ENCODE measurements at regions not wholly inside any gene's neighbourhood (a gene's known extent, or its start where the extent isn't known, plus 50 kb on each side); places are given as distances from the start of the nearest gene placed in this dataset.

DNA sequence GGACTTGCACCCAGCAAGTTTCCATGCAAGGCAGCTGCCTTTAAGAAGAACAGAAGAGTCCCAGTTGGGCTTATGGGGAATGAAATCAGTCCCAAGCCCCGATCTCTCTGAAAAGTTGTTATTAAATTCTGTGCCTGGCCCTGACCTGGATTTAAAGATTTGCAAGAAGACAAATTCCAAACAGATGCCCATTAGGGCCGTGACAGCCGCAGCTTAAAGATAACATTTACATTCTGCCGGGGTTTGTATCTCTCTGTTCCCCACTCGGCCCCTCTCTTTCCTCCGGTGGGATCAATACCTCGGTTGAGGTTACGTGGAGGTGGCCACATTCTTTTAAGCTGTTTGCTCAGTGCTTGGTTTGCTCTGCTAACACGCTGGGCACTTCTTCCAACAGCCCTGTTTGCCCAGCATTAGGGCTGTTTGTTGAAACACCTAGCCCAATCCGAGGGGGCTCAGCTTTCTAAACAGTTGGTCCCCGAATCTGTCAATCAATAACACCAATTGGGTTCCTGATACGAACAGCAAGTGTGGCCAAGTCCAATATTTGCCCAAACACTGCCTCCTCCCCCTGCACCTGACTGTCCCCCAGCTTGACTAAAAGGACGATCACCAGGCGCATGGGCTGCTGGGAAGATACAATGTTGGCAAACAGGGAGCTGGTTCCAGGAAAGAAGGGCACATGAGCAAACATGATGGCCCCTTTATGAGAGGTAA, 108.6 kb downstream of the RPLP1 start:
- Histone ChIP-seq H3K27ac (ENCODE audit: low read length, poor library complexity, severe bottlenecking) (no peak overlapping the region), H4K8ac (ENCODE audit: low read length) (no peak overlapping the region), H3K36me3 (ENCODE audit: control insufficient read depth in 1 of 2, insufficient read depth in 2 of 2, low read depth in 1 of 2, low read length in 2 of 2) (no peaks in the 10 kb centered on the region), H3K4me2 (ENCODE audit: low read length, poor library complexity, severe bottlenecking) (no peak overlapping the region), H2BK120ac (ENCODE audit: low read depth, low read length) (no peak overlapping the region), H2AK5ac (ENCODE audit: low read length, severe bottlenecking) (no peak overlapping the region), H3K18ac (ENCODE audit: low read depth in 1 of 2, low read length in 2 of 2) (no peak overlapping the region), H3K27me3 (ENCODE audit: control insufficient read depth in 1 of 2, insufficient read depth in 1 of 2, low read length in 2 of 2) (peaks cover 16 to 17% of the 10 kb centered on the region in 2 experiments), H3K9me3 (ENCODE audit: control insufficient read depth, low read length) (no peaks in the 10 kb centered on the region), H3K14ac (ENCODE audit: low read length in 2 of 2) (no peak overlapping the region), H3K4me1 (ENCODE audit: control insufficient read depth, insufficient read depth, low read depth, low read length) (peaks cover 12% of the 10 kb centered on the region), H3K23ac (ENCODE audit: low read length in 2 of 2) (no peak overlapping the region), H2AFZ (ENCODE audit: low read depth, low read length) (no peak overlapping the region), H4K91ac (ENCODE audit: low read length) (no peak overlapping the region), H2BK15ac (ENCODE audit: low read depth, poor library complexity, severe bottlenecking) (no peak overlapping the region), H2BK5ac (ENCODE audit: low read depth, low read length, poor library complexity, severe bottlenecking) (no peak overlapping the region), H3K9ac (ENCODE audit: low read length) (no peak overlapping the region), H2BK12ac (ENCODE audit: low read length in 2 of 2) (no peak overlapping the region), H3K4ac (ENCODE audit: low read depth in 1 of 2, low read length in 2 of 2) (no peak overlapping the region), H3K4me3 (ENCODE audit: insufficient read depth in 1 of 2, low read depth in 1 of 2, low read length in 2 of 2) (no peak overlapping the region), H3K79me1 (replicated peaks; ENCODE audit: low read length, poor library complexity, severe bottlenecking) (no peaks in the 10 kb centered on the region)
- 84% methylated on average over 14 of the region's 14 CpGs for WGBS
- DNase-seq: no peak

- Histone ChIP-seq H3K4me3 (ENCODE audit: insufficient read depth in 1 of 2, low read depth in 1 of 2, low read length in 2 of 2) (no peak overlapping the region), H3K79me1 (replicated peaks; ENCODE audit: low read length, poor library complexity, severe bottlenecking) (no peaks in the 10 kb centered on the region), H2BK120ac (ENCODE audit: low read depth, low read length) (no peak overlapping the region), H3K4me2 (ENCODE audit: low read length, poor library complexity, severe bottlenecking) (no peak overlapping the region), H3K18ac (ENCODE audit: low read depth in 1 of 2, low read length in 2 of 2) (no peak overlapping the region), H2BK5ac (ENCODE audit: low read depth, low read length, poor library complexity, severe bottlenecking) (no peak overlapping the region), H2BK15ac (ENCODE audit: low read depth, poor library complexity, severe bottlenecking) (no peak overlapping the region), H3K9ac (ENCODE audit: low read length) (no peak overlapping the region), H3K4ac (ENCODE audit: low read depth in 1 of 2, low read length in 2 of 2) (no peak overlapping the region), H2AFZ (ENCODE audit: low read depth, low read length) (no peak overlapping the region), H3K23ac (ENCODE audit: low read length in 2 of 2) (no peak overlapping the region), H4K91ac (ENCODE audit: low read length) (no peak overlapping the region), H3K14ac (ENCODE audit: low read length in 2 of 2) (no peak overlapping the region), H3K9me3 (ENCODE audit: control insufficient read depth, low read length) (no peaks in the 10 kb centered on the region), H2BK12ac (ENCODE audit: low read length in 2 of 2) (no peak overlapping the region), H3K36me3 (ENCODE audit: control insufficient read depth in 1 of 2, insufficient read depth in 2 of 2, low read depth in 1 of 2, low read length in 2 of 2) (no peaks in the 10 kb centered on the region), H2AK5ac (ENCODE audit: low read length, severe bottlenecking) (no peak overlapping the region), H4K8ac (ENCODE audit: low read length) (no peak overlapping the region), H3K27ac (ENCODE audit: low read length, poor library complexity, severe bottlenecking) (no peak overlapping the region), H3K4me1 (ENCODE audit: control insufficient read depth, insufficient read depth, low read depth, low read length) (peaks cover 10% of the 10 kb centered on the region), H3K27me3 (ENCODE audit: control insufficient read depth in 1 of 2, insufficient read depth in 1 of 2, low read length in 2 of 2) (peaks cover 16 to 17% of the 10 kb centered on the region in 2 experiments)
- DNase-seq: no peak
- 83% methylated on average over 5 of the region's 7 CpGs for WGBS
Measured at GRCh38 chr15:69562116-69562515, 109.5 kb downstream of the RPLP1 start.

DNA sequence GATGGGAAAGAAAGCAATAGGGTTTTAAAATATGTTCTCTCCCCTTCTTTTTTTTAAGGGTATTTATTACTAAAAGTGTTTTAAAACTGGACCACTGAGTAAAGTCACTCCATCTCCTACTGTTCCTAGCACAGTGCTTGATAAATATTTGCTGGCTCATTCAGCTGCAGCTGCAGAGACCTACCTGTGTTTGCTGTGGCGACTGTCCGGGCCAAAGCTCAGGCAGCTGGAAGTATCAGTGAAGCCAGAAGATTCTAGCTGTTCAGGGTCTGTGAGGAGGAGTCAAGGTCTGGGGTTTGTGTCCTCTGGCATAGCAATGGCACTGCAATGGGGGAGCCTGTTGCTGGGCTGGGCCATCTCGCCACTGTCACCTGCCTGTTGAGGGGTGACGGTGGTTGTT, 109.9 kb downstream of the RPLP1 start:
- Histone ChIP-seq H3K36me3 (ENCODE audit: control insufficient read depth in 1 of 2, insufficient read depth in 2 of 2, low read depth in 1 of 2, low read length in 2 of 2) (no peaks in the 10 kb centered on the region), H3K4me2 (ENCODE audit: low read length, poor library complexity, severe bottlenecking) (no peak overlapping the region), H4K91ac (ENCODE audit: low read length) (no peak overlapping the region), H2AK5ac (ENCODE audit: low read length, severe bottlenecking) (no peak overlapping the region), H2BK5ac (ENCODE audit: low read depth, low read length, poor library complexity, severe bottlenecking) (no peak overlapping the region), H2BK12ac (ENCODE audit: low read length in 2 of 2) (no peak overlapping the region), H2BK120ac (ENCODE audit: low read depth, low read length) (no peak overlapping the region), H3K23ac (ENCODE audit: low read length in 2 of 2) (no peak overlapping the region), H3K4me1 (ENCODE audit: control insufficient read depth, insufficient read depth, low read depth, low read length) (peaks cover 10% of the 10 kb centered on the region), H3K18ac (ENCODE audit: low read depth in 1 of 2, low read length in 2 of 2) (no peak overlapping the region), H2AFZ (ENCODE audit: low read depth, low read length) (no peak overlapping the region), H4K8ac (ENCODE audit: low read length) (no peak overlapping the region), H3K9me3 (ENCODE audit: control insufficient read depth, low read length) (no peaks in the 10 kb centered on the region), H3K4me3 (ENCODE audit: insufficient read depth in 1 of 2, low read depth in 1 of 2, low read length in 2 of 2) (no peak overlapping the region), H2BK15ac (ENCODE audit: low read depth, poor library complexity, severe bottlenecking) (no peak overlapping the region), H3K27me3 (ENCODE audit: control insufficient read depth in 1 of 2, insufficient read depth in 1 of 2, low read length in 2 of 2) (peaks cover 16 to 17% of the 10 kb centered on the region in 2 experiments), H3K27ac (ENCODE audit: low read length, poor library complexity, severe bottlenecking) (no peak overlapping the region), H3K79me1 (replicated peaks; ENCODE audit: low read length, poor library complexity, severe bottlenecking) (no peaks in the 10 kb centered on the region), H3K4ac (ENCODE audit: low read depth in 1 of 2, low read length in 2 of 2) (no peak overlapping the region), H3K14ac (ENCODE audit: low read length in 2 of 2) (no peak overlapping the region), H3K9ac (ENCODE audit: low read length) (no peak overlapping the region)
- WGBS: 91% methylated on average over 2 of the region's 4 CpGs
- DNase-seq: no peak

GRCh38 chr15:69565066-69565655, 112.5 kb downstream of the RPLP1 start:
- Histone ChIP-seq H3K14ac (ENCODE audit: low read length in 2 of 2) (no peak overlapping the region), H3K9ac (ENCODE audit: low read length) (no peak overlapping the region), H3K23ac (ENCODE audit: low read length in 2 of 2) (no peak overlapping the region), H2BK5ac (ENCODE audit: low read depth, low read length, poor library complexity, severe bottlenecking) (no peak overlapping the region), H3K79me1 (replicated peaks; ENCODE audit: low read length, poor library complexity, severe bottlenecking) (no peaks in the 10 kb centered on the region), H3K4me2 (ENCODE audit: low read length, poor library complexity, severe bottlenecking) (no peak overlapping the region), H3K9me3 (ENCODE audit: control insufficient read depth, low read length) (no peaks in the 10 kb centered on the region), H3K27ac (ENCODE audit: low read length, poor library complexity, severe bottlenecking) (no peak overlapping the region), H2BK15ac (ENCODE audit: low read depth, poor library complexity, severe bottlenecking) (no peak overlapping the region), H2AK5ac (ENCODE audit: low read length, severe bottlenecking) (no peak overlapping the region), H3K4ac (ENCODE audit: low read depth in 1 of 2, low read length in 2 of 2) (no peak overlapping the region), H2AFZ (ENCODE audit: low read depth, low read length) (no peak overlapping the region), H3K27me3 (ENCODE audit: control insufficient read depth in 1 of 2, insufficient read depth in 1 of 2, low read length in 2 of 2) (peaks cover 16 to 17% of the 10 kb centered on the region in 2 experiments), H3K4me3 (ENCODE audit: insufficient read depth in 1 of 2, low read depth in 1 of 2, low read length in 2 of 2) (no peak overlapping the region), H2BK120ac (ENCODE audit: low read depth, low read length) (no peak overlapping the region), H3K4me1 (ENCODE audit: control insufficient read depth, insufficient read depth, low read depth, low read length) (peaks cover 5% of the 10 kb centered on the region), H3K36me3 (ENCODE audit: control insufficient read depth in 1 of 2, insufficient read depth in 2 of 2, low read depth in 1 of 2, low read length in 2 of 2) (no peaks in the 10 kb centered on the region), H4K91ac (ENCODE audit: low read length) (no peak overlapping the region), H4K8ac (ENCODE audit: low read length) (no peak overlapping the region), H2BK12ac (ENCODE audit: low read length in 2 of 2) (no peak overlapping the region), H3K18ac (ENCODE audit: low read depth in 1 of 2, low read length in 2 of 2) (no peak overlapping the region)
- DNase-seq: no peak
- whole genome bisulfite sequencing: 86% methylated on average over 9 of the region's 9 CpGs
